Thymus (tissue), 11 donors: ENCODE measurements at regions not wholly inside any gene's neighbourhood (a gene's known extent, or its start where the extent isn't known, plus 50 kb on each side); places are given as distances from the start of the nearest gene placed in this dataset.

Experiments
- DNase-seq, 9 donors: peaks; one replicate each; pipeline ENCODE4 v3.0.0-alpha.2; 2013; ENCODE audit warnings: low spot score in 9 of 9, low read depth in 6 of 9, missing footprints in 1 of 9
- H3K27ac ChIP-seq, 2 donors: one replicate each; pipeline ENCODE4 v1.5.1; 2013; ENCODE audit warnings: control low read depth in 1 of 2, low read depth in 1 of 2, low read length in 1 of 2, mild to moderate bottlenecking in 1 of 2, moderate library complexity in 1 of 2
- H3K27me3 ChIP-seq, 2 donors: one replicate each; pipeline ENCODE4 v1.5.1; 2013; ENCODE audit warnings: low read length in 1 of 2; ENCODE audit not compliant: control insufficient read depth in 2 of 2, insufficient read depth in 1 of 2
- H3K36me3 ChIP-seq, 2 donors: one replicate each; pipeline ENCODE4 v1.5.1; 2013; ENCODE audit warnings: low read length in 1 of 2, mild to moderate bottlenecking in 1 of 2, moderate library complexity in 1 of 2; ENCODE audit not compliant: control insufficient read depth in 2 of 2, insufficient read depth in 2 of 2
- H3K4me1 ChIP-seq, 2 donors: one replicate each; pipeline ENCODE4 v1.5.1; 2013; ENCODE audit warnings: low read length in 2 of 2; ENCODE audit not compliant: control insufficient read depth in 2 of 2, insufficient read depth in 2 of 2
- H3K4me3 ChIP-seq, 2 donors: one replicate each; pipeline ENCODE4 v1.5.1; 2013; ENCODE audit warnings: low read length in 2 of 2, control low read depth in 1 of 2, mild to moderate bottlenecking in 1 of 2
- H3K9me3 ChIP-seq, 2 donors: one replicate each; pipeline ENCODE4 v1.5.1; 2013; ENCODE audit warnings: low read length in 1 of 2, mild to moderate bottlenecking in 1 of 2; ENCODE audit not compliant: control insufficient read depth in 2 of 2, insufficient read depth in 1 of 2
- WGBS: extraction: QIAGEN DNeasy Blood & Tissue Kit; methylation state at CpG from one replicate; pipeline ENCODE4 v1.1.7; 2013; 5-methylcytosine and 5-hydroxymethylcytosine counted together
- donor health status: healthy.

DNA sequence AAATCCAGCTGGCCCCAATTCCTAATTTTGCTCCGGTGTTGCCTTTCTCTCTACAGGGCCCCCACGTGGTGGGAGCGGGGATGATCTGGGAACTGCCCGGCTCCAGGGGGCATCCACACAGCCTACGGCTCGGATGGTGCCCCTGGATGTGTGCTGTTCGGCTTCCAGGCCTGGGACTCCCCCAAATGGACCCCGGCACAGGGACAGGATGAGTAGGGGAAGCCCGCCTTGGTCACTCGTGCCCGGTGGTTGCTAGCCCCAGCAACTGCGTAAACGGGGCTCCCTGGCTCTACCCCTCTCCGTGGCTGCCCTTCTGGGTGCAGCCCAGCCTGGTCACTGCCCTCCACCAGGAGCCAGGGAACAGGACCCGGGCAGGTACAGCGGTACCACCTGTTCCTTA is 111.5 kb downstream of the TEX26 start:
- no peaks in the 10 kb centered on the region for H3K36me3 ChIP-seq
- H3K9me3 ChIP-seq: no peaks in the 10 kb centered on the region
- 37% methylated on average over 16 of the region's 16 CpGs for WGBS
- no peak overlapping the region for H3K27ac ChIP-seq
- no peak for DNase-seq
- no peak overlapping the region for H3K4me3 ChIP-seq
- H3K4me1 ChIP-seq: peaks cover 11 to 41% of the 10 kb centered on the region in 2 donors
- peaks cover 0 to 42% of the 10 kb centered on the region in 2 donors for H3K27me3 ChIP-seq

DNA sequence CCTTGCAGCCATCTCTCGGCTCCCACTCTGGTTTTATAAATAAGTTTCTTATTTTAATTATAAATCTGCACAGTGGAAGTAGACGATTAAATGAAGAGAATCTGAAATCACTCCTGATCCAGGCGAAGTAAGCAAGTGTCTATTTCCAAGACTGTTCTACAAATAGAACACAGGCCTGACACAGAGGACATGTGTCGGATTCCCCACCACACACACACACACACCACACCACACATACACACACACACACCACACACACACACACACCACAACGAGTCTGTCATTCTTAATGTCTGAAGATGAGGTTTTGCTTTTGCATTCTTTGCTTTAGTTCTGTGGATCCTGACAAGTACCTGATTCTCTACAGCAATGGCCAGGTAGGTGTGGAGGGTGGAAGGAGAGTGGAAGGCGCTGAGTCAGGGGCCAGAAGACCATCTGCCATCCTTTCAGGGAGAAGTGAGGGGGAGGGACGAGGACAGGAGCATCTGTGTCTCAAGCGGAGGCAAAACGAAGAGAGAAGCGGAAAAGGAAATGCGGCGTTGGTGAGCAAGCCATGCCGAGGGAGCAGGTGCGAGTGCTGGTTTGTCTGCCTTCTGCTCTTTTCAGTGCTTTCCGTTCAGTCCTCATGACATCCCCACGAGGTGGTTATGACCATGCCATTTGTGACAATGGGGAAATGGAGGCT is 110.2 kb downstream of the TEX26 start:
- Histone ChIP-seq H3K27me3 (peaks cover 0 to 37% of the 10 kb centered on the region in 2 donors), H3K4me3 (no peak overlapping the region), H3K27ac (no peak overlapping the region), H3K9me3 (no peaks in the 10 kb centered on the region), H3K36me3 (no peaks in the 10 kb centered on the region), H3K4me1 (peaks cover 14 to 45% of the 10 kb centered on the region in 2 donors)
- 70% methylated on average over 16 of the region's 16 CpGs for WGBS
- DNase-seq: peak in 2 of 9 donors; percentile 23 to 46

DNA sequence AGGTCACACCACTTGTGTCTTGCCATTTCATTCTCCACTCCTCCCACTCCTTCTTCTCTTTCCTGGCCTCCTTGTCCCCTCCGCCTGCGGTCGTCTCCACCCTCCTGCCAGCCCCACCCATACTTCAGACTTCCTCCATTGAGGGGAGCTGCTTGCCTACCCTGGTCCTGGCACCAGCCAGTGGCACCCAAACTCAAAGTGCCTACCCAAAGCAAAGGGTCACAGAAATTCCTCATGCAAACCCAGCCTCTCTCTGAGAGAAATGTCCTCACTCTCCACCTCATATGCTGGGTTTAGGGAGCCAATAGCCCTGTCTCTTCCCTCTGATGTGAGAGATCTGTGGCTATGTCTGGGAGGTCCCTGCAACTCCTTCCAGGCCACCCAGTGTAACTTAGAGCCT is 109.6 kb downstream of the TEX26 start:
- H3K4me1 ChIP-seq: peaks cover 14 to 45% of the 10 kb centered on the region in 2 donors
- no peak overlapping the region for H3K4me3 ChIP-seq
- 36% methylated on average over 3 of the region's 3 CpGs for WGBS
- no peak overlapping the region for H3K27ac ChIP-seq
- no peaks in the 10 kb centered on the region for H3K9me3 ChIP-seq
- DNase-seq: no peak
- no peaks in the 10 kb centered on the region for H3K36me3 ChIP-seq
- peaks cover 0 to 36% of the 10 kb centered on the region in 2 donors for H3K27me3 ChIP-seq

DNA sequence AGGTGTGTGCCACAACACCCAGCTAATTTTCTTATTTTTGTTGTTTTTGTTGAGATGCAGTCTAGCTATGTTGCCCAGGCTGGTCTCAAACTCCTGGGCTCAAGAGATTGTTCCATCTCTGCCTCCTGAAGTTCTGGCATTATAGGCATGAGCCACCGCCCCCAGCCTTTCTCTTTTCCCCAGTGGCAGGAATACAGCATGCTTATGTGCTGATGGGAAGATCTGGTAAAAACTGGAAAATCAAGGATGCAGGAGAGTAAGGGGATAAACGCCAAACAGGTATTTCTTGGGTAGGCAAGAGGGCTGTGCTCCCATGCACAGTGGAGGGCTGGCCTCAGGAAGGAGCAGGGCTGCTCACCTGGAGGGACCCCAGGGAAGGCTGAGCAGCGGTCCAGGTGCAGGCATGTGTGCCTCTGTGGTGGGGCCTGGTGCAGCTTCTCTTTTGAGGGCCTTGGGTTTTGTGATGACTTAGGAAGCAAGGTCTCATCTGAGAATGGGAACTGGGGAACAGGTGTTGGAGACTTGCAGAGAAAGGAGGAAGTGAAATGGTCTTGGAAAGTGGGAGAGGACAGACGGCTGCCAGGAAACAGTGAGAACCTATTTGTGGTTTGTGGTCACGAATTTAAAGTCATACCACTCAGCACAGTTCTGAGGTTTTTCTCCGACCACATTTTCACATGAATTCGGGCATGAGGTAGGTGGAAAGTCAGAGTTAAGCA is 106.5 kb downstream of the TEX26 start:
- Histone ChIP-seq H3K9me3 (no peaks in the 10 kb centered on the region), H3K27ac (no peak overlapping the region), H3K36me3 (no peaks in the 10 kb centered on the region), H3K4me3 (no peak overlapping the region), H3K4me1 (peaks cover 14 to 27% of the 10 kb centered on the region in 2 donors), H3K27me3 (peaks cover 0 to 25% of the 10 kb centered on the region in 2 donors)
- DNase-seq: peak in 4 of 9 donors; percentile 28 to 53 (median 30)
- 21% methylated on average over 7 of the region's 7 CpGs for WGBS

DNA sequence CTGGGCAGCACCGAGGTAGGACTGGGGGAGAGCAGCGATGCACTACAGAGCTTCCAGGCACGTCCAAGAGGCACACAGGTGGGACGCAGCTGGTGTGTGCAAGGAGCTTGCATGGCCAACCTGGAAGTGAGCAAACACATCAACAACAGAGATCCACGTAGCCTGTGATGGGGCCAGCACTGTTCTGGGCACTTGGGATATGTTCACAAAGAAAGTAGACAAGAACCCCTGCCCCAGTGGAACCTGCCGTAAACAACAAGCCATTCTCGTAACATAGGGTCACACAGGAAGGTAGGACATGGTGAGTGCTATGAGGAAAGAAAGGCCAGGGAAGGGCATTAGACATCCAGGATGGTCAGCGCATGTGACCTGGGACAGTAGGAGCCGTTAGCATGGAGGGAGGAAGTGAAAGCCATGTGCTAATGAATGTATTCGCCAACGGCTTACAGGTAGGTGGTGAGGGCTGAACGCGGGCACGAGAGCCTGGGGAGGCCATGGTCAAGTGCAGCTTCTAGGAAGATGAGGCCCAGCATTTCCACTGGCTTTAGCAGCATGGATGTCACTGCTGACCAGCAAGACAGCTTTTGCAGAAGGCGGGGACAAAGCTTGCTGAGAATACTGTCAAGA is 105.5 kb downstream of the TEX26 start:
- Histone ChIP-seq H3K36me3 (no peaks in the 10 kb centered on the region), H3K4me3 (no peak overlapping the region), H3K27ac (no peak overlapping the region), H3K4me1 (peaks cover 14 to 17% of the 10 kb centered on the region in 2 donors), H3K27me3 (peaks cover 0 to 28% of the 10 kb centered on the region in 2 donors), H3K9me3 (no peaks in the 10 kb centered on the region)
- 85% methylated on average over 15 of the region's 15 CpGs for WGBS
- no peak for DNase-seq

DNA sequence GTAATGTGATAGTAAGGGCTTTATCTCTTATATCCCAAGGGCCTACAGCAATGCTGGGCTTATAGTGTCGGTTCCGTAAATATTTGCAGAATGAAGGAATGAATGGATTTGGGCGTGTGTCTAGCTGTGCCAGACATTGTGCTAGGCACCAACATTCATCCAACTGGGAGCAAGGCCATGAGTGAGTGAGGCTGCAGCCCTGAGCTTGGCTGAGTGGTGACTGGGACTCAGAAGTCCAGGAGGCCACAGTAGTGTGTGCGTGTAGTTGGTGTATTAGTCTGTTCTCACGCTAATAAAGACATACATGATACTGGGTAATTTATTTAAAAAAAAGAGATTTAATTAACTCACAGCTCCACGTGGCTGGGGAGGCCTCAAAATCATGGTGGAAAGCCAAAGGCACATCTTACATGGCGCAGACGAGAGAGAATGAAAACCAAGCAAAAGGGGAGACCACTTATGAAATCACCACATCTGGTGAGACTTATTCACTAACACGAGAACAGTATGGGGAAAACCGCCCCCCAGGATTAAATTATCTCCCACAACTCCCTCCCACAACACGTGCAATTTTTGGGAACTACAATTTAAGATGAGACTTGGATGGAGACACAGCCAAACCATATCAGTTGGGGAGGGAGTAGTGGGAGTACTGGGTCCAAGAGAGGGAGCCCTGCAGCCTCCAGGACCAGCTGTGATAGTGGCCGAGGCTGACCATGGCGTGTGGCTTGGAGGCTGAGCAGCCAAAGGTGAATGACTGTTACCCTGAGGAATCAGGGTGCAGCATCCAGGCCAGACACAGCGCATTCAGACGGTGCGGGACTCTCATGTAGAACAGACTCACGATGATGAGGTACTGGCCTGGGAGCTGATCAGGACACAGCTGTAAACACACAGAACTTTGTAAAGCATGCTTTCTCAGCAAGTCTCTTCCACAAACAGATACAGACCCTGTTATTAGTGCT is 104.6 kb downstream of the TEX26 start:
- no peaks in the 10 kb centered on the region for H3K9me3 ChIP-seq
- DNase-seq: no peak
- WGBS: 85% methylated on average over 17 of the region's 17 CpGs
- H3K27ac ChIP-seq: no peak overlapping the region
- H3K27me3 ChIP-seq: peaks cover 0 to 24% of the 10 kb centered on the region in 2 donors
- H3K4me1 ChIP-seq: peaks cover 11 to 12% of the 10 kb centered on the region in 2 donors
- H3K4me3 ChIP-seq: no peak overlapping the region
- no peaks in the 10 kb centered on the region for H3K36me3 ChIP-seq

DNA sequence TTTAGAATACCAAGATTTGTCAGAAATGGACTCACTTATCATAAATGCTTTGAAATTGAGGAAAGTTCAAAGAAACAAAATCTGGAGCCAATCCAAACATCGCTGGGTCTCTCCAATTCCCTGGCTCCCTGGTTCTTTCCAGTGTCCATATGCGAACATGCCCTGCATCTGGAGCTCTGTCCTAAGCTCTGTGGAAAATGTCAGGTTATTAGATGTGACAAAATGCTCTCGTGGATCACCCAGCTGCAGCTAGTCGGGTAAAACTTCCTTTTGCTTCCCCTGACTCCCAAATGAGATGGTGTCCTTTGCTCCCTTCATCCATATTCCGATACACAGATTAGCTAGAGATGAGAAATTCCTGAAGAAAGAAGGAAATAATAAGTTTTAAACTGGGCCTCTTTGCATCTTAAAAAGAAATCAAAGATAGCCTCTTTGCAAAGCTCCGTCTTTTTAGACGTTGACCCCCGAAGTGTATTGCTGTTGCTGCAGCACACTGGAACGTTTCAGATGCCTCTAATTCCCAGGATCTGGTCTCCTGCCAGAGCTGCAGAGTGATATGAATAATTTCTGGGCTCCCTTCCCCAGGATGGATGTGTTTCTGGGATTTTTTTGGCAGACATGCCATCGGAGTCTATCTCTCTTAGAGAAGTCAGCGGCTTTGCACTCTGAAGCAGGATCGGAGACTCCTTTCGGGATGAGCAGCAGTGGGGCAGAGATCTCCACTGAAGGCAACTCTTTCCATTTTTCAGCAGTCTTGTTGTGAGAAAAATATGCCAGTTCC is 102.9 kb downstream of the TEX26 start:
- Histone ChIP-seq H3K4me3 (no peak overlapping the region), H3K36me3 (no peaks in the 10 kb centered on the region), H3K9me3 (no peaks in the 10 kb centered on the region), H3K27ac (no peak overlapping the region), H3K27me3 (peaks cover 0 to 18% of the 10 kb centered on the region in 2 donors), H3K4me1 (peaks cover 10 to 11% of the 10 kb centered on the region in 2 donors)
- WGBS: 92% methylated on average over 13 of the region's 13 CpGs
- no peak for DNase-seq

DNA sequence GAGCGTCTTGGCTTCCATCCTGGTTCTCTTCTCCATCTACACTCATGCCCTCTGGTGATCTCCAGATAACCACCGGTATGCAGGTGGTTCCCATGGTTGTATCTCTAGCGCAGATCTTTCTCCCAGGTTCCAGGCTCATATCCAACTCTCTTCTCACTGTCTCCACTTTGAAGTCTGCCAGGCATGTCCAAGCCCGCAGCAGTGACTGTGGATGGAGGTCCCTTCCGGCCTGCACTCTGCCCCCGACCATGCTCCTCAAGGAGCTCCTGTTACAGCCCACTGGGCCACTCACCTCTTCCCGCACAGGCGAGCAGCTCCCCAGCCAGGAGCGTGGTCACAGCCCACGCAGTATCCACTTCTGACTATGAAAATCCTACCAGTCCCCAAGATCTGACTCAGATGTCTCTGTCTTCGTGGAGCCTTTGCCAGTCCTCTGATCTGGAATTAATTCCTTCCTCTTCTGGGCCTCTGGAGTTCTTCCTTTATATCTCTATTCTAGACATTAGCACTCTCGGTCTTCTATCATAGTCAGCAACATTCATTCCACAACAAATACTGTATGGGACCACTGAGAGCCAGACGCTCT is 100.2 kb downstream of the TEX26 start:
- no peaks in the 10 kb centered on the region for H3K4me1 ChIP-seq
- 89% methylated on average over 13 of the region's 13 CpGs for WGBS
- no peak overlapping the region for H3K4me3 ChIP-seq
- H3K36me3 ChIP-seq: no peaks in the 10 kb centered on the region
- no peaks in the 10 kb centered on the region for H3K9me3 ChIP-seq
- no peak overlapping the region for H3K27ac ChIP-seq
- H3K27me3 ChIP-seq: peaks cover 0 to 15% of the 10 kb centered on the region in 2 donors
- no peak for DNase-seq
